WI38 (cell line): ENCODE measurements at regions not wholly inside any gene's neighbourhood (a gene's known extent, or its start where the extent isn't known, plus 50 kb on each side); places are given as distances from the start of the nearest gene placed in this dataset.

Experiments used
- H3K4me3 ChIP-seq: 2 replicates; pipeline ENCODE4 v1.5.1; 2011; ENCODE audit warnings: low read depth, mild to moderate bottlenecking, control low read depth, low read length
- TF ChIP-seq, protein P1 (sequence below): IDR thresholded peaks from 2 replicates; pipeline ENCODE4 v1.5.1; 2012; ENCODE audit warnings: low read depth, mild to moderate bottlenecking, control low read depth, low read length

- H3K4me3 ChIP-seq, result no peak overlapping the region
Observed at GRCh38 chr1:208528578-208529240, 284.5 kb upstream of the PLXNA2 start.

DNA sequence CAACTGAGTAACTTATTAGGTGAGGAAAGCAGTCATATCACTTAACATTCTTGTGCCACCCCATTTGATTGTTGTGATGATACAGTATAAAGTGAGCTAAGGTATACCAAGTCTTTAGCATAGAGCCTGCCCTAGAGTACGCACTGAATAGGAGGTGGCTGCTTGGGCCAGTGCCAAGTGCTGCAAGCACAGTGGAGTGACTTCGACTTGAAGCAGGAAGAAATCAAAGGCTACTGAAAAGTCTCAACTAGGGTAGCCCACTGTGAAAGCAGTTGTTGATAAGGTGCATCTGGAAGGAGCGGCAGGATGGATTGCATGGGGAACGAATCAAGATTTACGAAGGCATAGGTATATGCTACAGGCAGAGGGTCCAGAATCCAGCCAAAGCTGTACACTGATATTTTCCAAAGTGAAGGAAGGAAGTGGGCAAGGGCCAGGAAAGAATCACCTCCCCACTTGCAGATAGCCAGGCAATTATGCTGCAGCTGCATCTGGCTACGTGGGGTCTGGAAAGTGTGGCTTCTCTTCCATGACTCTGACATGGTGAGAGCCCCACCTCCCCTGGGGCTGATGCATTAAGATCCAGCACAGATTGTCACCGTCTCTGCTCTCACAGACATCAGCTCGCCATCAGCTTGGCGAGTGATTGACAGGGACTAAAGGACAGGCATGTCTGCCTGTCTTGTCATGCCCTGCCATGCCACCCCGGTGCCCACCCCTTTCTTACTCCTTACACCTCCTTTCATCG, 287.0 kb upstream of the PLXNA2 start:
- no peak overlapping the region for H3K4me3 ChIP-seq
- TF ChIP-seq, protein P1, sequence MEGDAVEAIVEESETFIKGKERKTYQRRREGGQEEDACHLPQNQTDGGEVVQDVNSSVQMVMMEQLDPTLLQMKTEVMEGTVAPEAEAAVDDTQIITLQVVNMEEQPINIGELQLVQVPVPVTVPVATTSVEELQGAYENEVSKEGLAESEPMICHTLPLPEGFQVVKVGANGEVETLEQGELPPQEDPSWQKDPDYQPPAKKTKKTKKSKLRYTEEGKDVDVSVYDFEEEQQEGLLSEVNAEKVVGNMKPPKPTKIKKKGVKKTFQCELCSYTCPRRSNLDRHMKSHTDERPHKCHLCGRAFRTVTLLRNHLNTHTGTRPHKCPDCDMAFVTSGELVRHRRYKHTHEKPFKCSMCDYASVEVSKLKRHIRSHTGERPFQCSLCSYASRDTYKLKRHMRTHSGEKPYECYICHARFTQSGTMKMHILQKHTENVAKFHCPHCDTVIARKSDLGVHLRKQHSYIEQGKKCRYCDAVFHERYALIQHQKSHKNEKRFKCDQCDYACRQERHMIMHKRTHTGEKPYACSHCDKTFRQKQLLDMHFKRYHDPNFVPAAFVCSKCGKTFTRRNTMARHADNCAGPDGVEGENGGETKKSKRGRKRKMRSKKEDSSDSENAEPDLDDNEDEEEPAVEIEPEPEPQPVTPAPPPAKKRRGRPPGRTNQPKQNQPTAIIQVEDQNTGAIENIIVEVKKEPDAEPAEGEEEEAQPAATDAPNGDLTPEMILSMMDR, result no peak

More at GRCh38 chr1:208528578-208529240, 284.5 kb upstream of the PLXNA2 start:
- TF ChIP-seq, protein P1, result no peak

DNA sequence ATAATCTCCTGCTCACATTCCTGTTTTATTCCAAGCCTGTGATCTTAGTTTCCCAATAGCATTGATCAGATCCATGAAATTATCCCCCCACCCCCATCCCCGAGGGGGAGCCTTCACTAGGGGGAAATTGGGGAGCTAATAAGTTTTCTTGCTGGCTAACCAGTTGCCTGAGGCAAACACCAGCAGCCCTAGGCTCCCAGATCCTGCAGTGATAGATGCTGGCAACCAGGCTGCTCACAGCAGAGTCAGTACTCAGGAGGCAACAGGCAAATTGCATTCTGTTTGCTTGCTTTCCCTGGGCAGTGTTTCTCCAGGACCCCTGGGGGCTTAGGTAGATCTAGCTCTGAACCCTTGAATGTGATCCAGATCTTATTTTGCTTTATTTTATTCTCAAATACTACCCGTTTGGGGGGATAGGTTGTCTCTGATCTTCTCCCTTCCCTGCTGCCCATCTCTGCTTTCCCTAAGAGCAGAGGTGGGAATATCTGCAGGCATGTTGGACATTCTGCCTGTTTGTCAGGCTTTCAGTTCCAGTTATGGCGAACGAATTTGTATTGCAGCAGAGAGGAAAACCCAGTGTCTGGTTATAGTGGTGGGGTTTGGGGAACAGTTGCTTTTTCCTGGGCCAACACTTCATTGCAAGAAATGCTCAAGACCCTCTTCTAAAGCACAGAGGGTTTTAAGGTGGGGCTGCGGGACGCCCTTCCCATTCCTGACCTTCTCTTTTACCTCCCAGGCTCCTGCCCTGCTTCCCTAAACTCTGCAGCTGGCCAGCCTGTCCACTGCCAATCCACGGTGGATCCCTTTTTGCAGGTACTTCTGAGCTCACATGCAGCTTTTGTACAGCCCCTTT, 289.8 kb upstream of the PLXNA2 start:
- TF ChIP-seq, protein P1, result no peak
- H3K4me3 ChIP-seq, result no peak overlapping the region

- H3K4me3 ChIP-seq, result no peak overlapping the region
- TF ChIP-seq, protein P1, result no peak
Observed at GRCh38 chr1:208534599-208534897, 290.4 kb upstream of the PLXNA2 start.

DNA sequence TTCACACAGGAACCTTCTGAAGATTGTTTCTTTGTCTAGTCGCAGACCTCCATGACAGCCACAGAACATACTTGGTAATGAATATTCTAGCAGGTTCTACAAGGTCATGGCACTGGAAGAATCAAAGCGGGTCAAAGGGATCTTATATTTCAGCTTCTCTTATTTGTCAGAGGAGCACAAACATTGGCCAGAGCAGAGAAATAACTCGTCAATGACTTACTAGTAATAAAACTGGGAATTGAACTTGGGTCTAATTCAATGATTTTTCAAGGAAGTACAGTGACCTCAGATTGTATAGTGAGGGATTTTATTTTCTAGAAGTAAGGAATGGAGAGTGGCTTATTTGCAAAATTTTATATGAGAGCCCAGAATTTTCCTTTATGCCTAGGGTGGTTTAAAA, 290.8 kb upstream of the PLXNA2 start:
- no peak overlapping the region for H3K4me3 ChIP-seq
- TF ChIP-seq, protein P1, result no peak

DNA sequence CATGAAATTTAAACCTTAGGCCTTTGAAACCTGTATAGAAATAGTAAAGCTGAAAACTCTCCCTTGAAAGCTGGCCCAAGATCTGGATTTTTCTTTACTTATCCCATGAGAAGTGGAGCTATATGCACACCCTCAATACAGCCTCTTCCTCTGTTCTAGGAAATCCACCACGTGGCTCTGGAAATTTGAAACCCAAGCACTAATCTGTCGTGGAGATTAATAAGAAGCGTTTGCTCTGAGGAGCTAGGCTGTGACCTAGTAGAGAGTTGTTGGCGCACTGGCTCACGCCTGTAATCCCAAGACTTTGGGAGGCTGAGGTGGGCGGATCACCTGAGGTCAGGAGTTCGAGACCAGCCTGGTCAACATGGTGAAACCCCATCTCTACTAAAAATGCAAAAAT, 291.3 kb upstream of the PLXNA2 start:
- no peak overlapping the region for H3K4me3 ChIP-seq
- TF ChIP-seq, protein P1, result no peak

GRCh38 chr1:208536212-208536611, 292.0 kb upstream of the PLXNA2 start:
- TF ChIP-seq, protein P1, result no peak
- no peak overlapping the region for H3K4me3 ChIP-seq
